ENCODE measurements at regions not wholly inside any gene's neighbourhood (a gene's known extent, or its start where the extent isn't known, plus 50 kb on each side); places are given as distances from the start of the nearest gene placed in this dataset.

DNA sequence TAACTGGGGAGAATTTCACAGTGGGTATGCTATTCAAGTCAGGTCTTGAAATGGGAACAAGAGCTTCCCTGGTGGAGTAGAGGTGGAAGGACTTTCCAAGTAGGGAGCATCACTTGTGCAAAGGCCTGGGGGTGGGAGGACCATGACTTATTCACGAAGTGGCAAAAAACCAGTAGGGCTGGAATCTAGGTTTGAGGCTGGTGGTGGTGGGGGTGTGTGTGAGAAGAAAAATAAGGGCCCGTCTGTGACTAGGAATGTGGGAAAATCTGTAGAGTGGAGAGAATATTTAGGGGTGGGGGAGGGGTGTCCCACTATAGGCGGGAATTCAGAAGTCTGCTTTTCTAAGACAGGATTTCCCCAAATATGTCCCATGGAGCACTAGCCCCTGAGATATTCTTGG, 271.9 kb upstream of the TBL1XR1 start:
- TF ChIP-seq HNF4G (IDR thresholded peaks at IDR 0.05): no peak
- TF ChIP-seq, protein P1, sequence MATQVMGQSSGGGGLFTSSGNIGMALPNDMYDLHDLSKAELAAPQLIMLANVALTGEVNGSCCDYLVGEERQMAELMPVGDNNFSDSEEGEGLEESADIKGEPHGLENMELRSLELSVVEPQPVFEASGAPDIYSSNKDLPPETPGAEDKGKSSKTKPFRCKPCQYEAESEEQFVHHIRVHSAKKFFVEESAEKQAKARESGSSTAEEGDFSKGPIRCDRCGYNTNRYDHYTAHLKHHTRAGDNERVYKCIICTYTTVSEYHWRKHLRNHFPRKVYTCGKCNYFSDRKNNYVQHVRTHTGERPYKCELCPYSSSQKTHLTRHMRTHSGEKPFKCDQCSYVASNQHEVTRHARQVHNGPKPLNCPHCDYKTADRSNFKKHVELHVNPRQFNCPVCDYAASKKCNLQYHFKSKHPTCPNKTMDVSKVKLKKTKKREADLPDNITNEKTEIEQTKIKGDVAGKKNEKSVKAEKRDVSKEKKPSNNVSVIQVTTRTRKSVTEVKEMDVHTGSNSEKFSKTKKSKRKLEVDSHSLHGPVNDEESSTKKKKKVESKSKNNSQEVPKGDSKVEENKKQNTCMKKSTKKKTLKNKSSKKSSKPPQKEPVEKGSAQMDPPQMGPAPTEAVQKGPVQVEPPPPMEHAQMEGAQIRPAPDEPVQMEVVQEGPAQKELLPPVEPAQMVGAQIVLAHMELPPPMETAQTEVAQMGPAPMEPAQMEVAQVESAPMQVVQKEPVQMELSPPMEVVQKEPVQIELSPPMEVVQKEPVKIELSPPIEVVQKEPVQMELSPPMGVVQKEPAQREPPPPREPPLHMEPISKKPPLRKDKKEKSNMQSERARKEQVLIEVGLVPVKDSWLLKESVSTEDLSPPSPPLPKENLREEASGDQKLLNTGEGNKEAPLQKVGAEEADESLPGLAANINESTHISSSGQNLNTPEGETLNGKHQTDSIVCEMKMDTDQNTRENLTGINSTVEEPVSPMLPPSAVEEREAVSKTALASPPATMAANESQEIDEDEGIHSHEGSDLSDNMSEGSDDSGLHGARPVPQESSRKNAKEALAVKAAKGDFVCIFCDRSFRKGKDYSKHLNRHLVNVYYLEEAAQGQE (IDR thresholded peaks at IDR 0.05): no peak
- TF ChIP-seq, protein P2, sequence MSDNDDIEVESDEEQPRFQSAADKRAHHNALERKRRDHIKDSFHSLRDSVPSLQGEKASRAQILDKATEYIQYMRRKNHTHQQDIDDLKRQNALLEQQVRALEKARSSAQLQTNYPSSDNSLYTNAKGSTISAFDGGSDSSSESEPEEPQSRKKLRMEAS (IDR thresholded peaks at IDR 0.05): no peak
- TF ChIP-seq TAF1 (conservative IDR thresholded peaks at IDR 0.05): no peak
- TF ChIP-seq, protein P3, sequence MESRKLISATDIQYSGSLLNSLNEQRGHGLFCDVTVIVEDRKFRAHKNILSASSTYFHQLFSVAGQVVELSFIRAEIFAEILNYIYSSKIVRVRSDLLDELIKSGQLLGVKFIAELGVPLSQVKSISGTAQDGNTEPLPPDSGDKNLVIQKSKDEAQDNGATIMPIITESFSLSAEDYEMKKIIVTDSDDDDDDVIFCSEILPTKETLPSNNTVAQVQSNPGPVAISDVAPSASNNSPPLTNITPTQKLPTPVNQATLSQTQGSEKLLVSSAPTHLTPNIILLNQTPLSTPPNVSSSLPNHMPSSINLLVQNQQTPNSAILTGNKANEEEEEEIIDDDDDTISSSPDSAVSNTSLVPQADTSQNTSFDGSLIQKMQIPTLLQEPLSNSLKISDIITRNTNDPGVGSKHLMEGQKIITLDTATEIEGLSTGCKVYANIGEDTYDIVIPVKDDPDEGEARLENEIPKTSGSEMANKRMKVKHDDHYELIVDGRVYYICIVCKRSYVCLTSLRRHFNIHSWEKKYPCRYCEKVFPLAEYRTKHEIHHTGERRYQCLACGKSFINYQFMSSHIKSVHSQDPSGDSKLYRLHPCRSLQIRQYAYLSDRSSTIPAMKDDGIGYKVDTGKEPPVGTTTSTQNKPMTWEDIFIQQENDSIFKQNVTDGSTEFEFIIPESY (IDR thresholded peaks at IDR 0.05): no peak
- TF ChIP-seq RXRA (IDR thresholded peaks at IDR 0.05): no peak
- no peak for TF ChIP-seq FOXA1 (IDR thresholded peaks at IDR 0.05)
- no peak for TF ChIP-seq YY1 (IDR thresholded peaks at IDR 0.05)
- TF ChIP-seq, protein P4, sequence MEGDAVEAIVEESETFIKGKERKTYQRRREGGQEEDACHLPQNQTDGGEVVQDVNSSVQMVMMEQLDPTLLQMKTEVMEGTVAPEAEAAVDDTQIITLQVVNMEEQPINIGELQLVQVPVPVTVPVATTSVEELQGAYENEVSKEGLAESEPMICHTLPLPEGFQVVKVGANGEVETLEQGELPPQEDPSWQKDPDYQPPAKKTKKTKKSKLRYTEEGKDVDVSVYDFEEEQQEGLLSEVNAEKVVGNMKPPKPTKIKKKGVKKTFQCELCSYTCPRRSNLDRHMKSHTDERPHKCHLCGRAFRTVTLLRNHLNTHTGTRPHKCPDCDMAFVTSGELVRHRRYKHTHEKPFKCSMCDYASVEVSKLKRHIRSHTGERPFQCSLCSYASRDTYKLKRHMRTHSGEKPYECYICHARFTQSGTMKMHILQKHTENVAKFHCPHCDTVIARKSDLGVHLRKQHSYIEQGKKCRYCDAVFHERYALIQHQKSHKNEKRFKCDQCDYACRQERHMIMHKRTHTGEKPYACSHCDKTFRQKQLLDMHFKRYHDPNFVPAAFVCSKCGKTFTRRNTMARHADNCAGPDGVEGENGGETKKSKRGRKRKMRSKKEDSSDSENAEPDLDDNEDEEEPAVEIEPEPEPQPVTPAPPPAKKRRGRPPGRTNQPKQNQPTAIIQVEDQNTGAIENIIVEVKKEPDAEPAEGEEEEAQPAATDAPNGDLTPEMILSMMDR (IDR thresholded peaks at IDR 0.05; ENCODE audit: low read depth, low read length, missing input control): no peak
- no peak for TF ChIP-seq HNF4A (conservative IDR thresholded peaks at IDR 0.05)
- TF ChIP-seq, protein P5, sequence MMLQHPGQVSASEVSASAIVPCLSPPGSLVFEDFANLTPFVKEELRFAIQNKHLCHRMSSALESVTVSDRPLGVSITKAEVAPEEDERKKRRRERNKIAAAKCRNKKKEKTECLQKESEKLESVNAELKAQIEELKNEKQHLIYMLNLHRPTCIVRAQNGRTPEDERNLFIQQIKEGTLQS (IDR thresholded peaks at IDR 0.05): no peak
- no peak for TF ChIP-seq RAD21 (IDR thresholded peaks at IDR 0.05)
- no peak for TF ChIP-seq SP1 (IDR thresholded peaks at IDR 0.05)
- no peak for TF ChIP-seq EGR1 (IDR thresholded peaks at IDR 0.05; ENCODE audit: low read depth in 2 of 2)
- TF ChIP-seq FOXA2 (IDR thresholded peaks at IDR 0.05): no peak
- Histone ChIP-seq H3K27ac (ENCODE audit: low read depth in 1 of 2, low read length in 2 of 2) (no peak overlapping the region), H3K36me3 (ENCODE audit: control insufficient read depth in 4 of 4, insufficient read depth in 3 of 4, low read depth in 1 of 4, low read length in 3 of 4) (no peaks in the 10 kb centered on the region), H3K9me3 (ENCODE audit: control insufficient read depth in 4 of 4, low read length in 3 of 4) (no peaks in the 10 kb centered on the region), H3K9ac (ENCODE audit: low read depth in 1 of 2, low read length in 2 of 2) (no peak overlapping the region), H3K27me3 (ENCODE audit: control insufficient read depth in 4 of 4, insufficient read depth in 4 of 4, low read length in 3 of 4) (no peaks in the 10 kb centered on the region), H3K4me1 (ENCODE audit: control insufficient read depth in 4 of 4, insufficient read depth in 4 of 4, low read length in 3 of 4) (peaks cover 0 to 12% (median 3%) of the 10 kb centered on the region in 4 donors), H3K4me3 (ENCODE audit: low read depth in 1 of 3, low read length in 3 of 3) (no peak overlapping the region)
- no peak for DNase-seq (ENCODE audit: low spot score)
- WGBS: 94% methylated on average over 3 of the region's 3 CpGs
